Stimulated activated CD4-positive, alpha-beta T cell treated with anti-CD3 and anti-CD28 coated beads, TNF-alpha, amount 100 ng/mL, for 24 hours (primary cell): ENCODE measurements at regions not wholly inside any gene's neighbourhood (a gene's known extent, or its start where the extent isn't known, plus 50 kb on each side); places are given as distances from the start of the nearest gene placed in this dataset.
"Not testable (repeated sequence)": the region's sequence is repeated elsewhere in the genome, so short reads cannot be mapped to it uniquely, and the experiment has no call there.

Experiments used
- DNase-seq, 3 experiments: peaks; one replicate each; pipeline ENCODE4 v3.0.0-alpha.2; 2020; ENCODE audit warnings: low read depth in 3 of 3

- no peak for DNase-seq
Observed at GRCh38 chrY:7416406-7416805, 504.9 kb upstream of the AMELY start.

GRCh38 chrY:7415157-7415633 lies 503.6 kb upstream of the AMELY start:
- DNase-seq: no peak

- no peak for DNase-seq
Observed at GRCh38 chrY:7390056-7390455, 478.5 kb upstream of the AMELY start.

GRCh38 chrY:7382988-7383387 lies 471.4 kb upstream of the AMELY start:
- DNase-seq: no peak

GRCh38 chrY:7377091-7377490 lies 465.5 kb upstream of the AMELY start:
- DNase-seq: no peak

- DNase-seq: not testable (repeated sequence)
Observed at GRCh38 chrY:7374485-7374884, 462.9 kb upstream of the AMELY start.

GRCh38 chrY:7371953-7372352 lies 460.4 kb upstream of the AMELY start:
- not testable (repeated sequence) for DNase-seq

- DNase-seq: not testable (repeated sequence)
Observed at GRCh38 chrY:7371026-7371425, 459.5 kb upstream of the AMELY start.

- DNase-seq: no peak
Observed at GRCh38 chrY:7359520-7359919, 448.0 kb upstream of the AMELY start.

- no peak for DNase-seq
Observed at GRCh38 chrY:7358103-7358752, 446.7 kb upstream of the AMELY start.

- not testable (repeated sequence) for DNase-seq
Observed at GRCh38 chrY:7355891-7356290, 444.3 kb upstream of the AMELY start.

GRCh38 chrY:7344661-7345060 lies 433.1 kb upstream of the AMELY start:
- peak in 1 of 3 experiments; percentile 43 for DNase-seq

GRCh38 chrY:7343261-7343660 lies 431.7 kb upstream of the AMELY start:
- no peak for DNase-seq

- DNase-seq: peak in 1 of 3 experiments; percentile 44
Observed at GRCh38 chrY:7342732-7343131, 431.2 kb upstream of the AMELY start.

GRCh38 chrY:7339391-7340087 lies 428.0 kb upstream of the AMELY start:
- no peak for DNase-seq

- no peak for DNase-seq
Observed at GRCh38 chrY:7336023-7336873, 424.7 kb upstream of the AMELY start.

- DNase-seq: no peak
Observed at GRCh38 chrY:7334449-7334848, 422.9 kb upstream of the AMELY start.

GRCh38 chrY:7326296-7327246 lies 415.0 kb upstream of the AMELY start:
- peak in 1 of 3 experiments; percentile 34 for DNase-seq

- DNase-seq: no peak
Observed at GRCh38 chrY:7325531-7325930, 414.0 kb upstream of the AMELY start.

- DNase-seq: no peak
Observed at GRCh38 chrY:7320751-7321150, 409.2 kb upstream of the AMELY start.

GRCh38 chrY:7320171-7320570 lies 408.6 kb upstream of the AMELY start:
- not testable (repeated sequence) for DNase-seq
